ENCODE measurements at regions not wholly inside any gene's neighbourhood (a gene's known extent, or its start where the extent isn't known, plus 50 kb on each side); places are given as distances from the start of the nearest gene placed in this dataset.
"Not testable (repeated sequence)": the region's sequence is repeated elsewhere in the genome, so short reads cannot be mapped to it uniquely, and the experiment has no call there.

GRCh38 chr1:244287726-244288125 lies 164.0 kb downstream of the ADSS2 start:
- peaks cover 2% of the 10 kb centered on the region for H3K9me3 ChIP-seq (ENCODE audit: control insufficient read depth, low read length)
- no peak overlapping the region for H3K4me3 ChIP-seq (ENCODE audit: insufficient read depth, low read depth, low read length)
- no peaks in the 10 kb centered on the region for H3K27me3 ChIP-seq (ENCODE audit: control insufficient read depth, insufficient read depth, low read length, poor library complexity, severe bottlenecking)
- 82 to 100% methylated on average over 1 of the region's 1 CpG for WGBS, 2 experiments
- H3K4me1 ChIP-seq (ENCODE audit: control insufficient read depth, insufficient read depth, low read length) = no peaks in the 10 kb centered on the region
- H3K36me3 ChIP-seq (ENCODE audit: control insufficient read depth, insufficient read depth, low read length) = no peaks in the 10 kb centered on the region
- no peak overlapping the region for H3K27ac ChIP-seq (ENCODE audit: insufficient read depth, low read depth, low read length, poor library complexity, severe bottlenecking)

- Histone ChIP-seq H3K27ac (ENCODE audit: insufficient read depth, low read depth, low read length, poor library complexity, severe bottlenecking) (no peak overlapping the region), H3K9me3 (ENCODE audit: control insufficient read depth, low read length) (peaks cover 2% of the 10 kb centered on the region), H3K27me3 (ENCODE audit: control insufficient read depth, insufficient read depth, low read length, poor library complexity, severe bottlenecking) (no peaks in the 10 kb centered on the region), H3K36me3 (ENCODE audit: control insufficient read depth, insufficient read depth, low read length) (no peaks in the 10 kb centered on the region), H3K4me1 (ENCODE audit: control insufficient read depth, insufficient read depth, low read length) (no peaks in the 10 kb centered on the region), H3K4me3 (ENCODE audit: insufficient read depth, low read depth, low read length) (no peak overlapping the region)
- 90 to 91% methylated on average over 1 of the region's 1 CpG for WGBS, 2 experiments
Measured at GRCh38 chr1:244288663-244289062, 163.0 kb downstream of the ADSS2 start.

GRCh38 chr1:244289991-244290785 lies 161.5 kb downstream of the ADSS2 start:
- no peak overlapping the region for H3K27ac ChIP-seq (ENCODE audit: insufficient read depth, low read depth, low read length, poor library complexity, severe bottlenecking)
- H3K27me3 ChIP-seq (ENCODE audit: control insufficient read depth, insufficient read depth, low read length, poor library complexity, severe bottlenecking) = no peaks in the 10 kb centered on the region
- peaks cover 2% of the 10 kb centered on the region for H3K9me3 ChIP-seq (ENCODE audit: control insufficient read depth, low read length)
- no peak overlapping the region for H3K4me3 ChIP-seq (ENCODE audit: insufficient read depth, low read depth, low read length)
- no peaks in the 10 kb centered on the region for H3K36me3 ChIP-seq (ENCODE audit: control insufficient read depth, insufficient read depth, low read length)
- 92 to 93% methylated on average over 11 of the region's 11 CpGs for WGBS, 2 experiments
- no peaks in the 10 kb centered on the region for H3K4me1 ChIP-seq (ENCODE audit: control insufficient read depth, insufficient read depth, low read length)

DNA sequence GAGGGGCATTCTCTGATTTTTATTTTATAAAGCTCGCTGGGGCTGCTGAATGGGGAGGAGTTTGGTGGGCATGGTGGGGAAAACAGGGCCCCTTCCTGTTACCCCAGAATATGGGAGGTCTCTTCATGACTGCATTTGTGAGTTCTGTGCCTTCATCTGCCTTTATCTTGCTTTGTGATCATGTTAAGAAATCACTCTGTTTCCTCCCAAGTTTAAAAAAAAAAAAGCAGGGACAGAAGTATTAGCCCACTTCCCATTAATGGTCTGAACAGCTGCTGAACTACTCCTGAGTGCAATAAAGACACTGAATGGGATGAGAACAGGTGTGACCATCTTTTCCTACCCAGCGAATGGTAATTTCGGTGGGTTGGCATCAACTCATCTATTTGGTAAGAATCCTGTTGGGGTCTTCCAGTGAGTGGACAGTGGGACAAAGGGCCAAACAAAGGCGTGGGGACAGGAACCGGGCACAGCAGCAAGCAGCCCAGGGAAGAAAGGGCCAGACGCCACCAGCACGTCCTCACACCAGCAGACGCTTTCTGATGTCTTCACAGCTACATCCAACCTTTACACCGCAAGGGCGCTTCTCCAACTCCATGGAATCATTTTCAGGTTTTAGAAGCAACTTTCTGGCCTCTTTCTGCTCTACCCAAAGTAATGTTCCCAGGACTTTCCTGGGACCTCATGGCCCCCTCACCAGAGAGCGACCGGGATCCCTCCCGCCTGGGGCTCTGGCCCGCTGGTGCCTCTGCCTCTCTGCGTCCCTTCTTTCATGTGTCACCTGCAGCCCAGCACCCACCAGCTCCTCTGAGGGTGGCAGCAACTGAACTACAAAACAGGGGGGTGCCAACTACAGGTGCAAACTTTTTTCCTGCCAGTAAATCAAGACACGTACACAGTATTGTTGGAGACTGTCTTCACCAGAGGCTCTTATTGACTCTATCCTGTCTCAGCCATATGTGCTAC lies 160.2 kb downstream of the ADSS2 start:
- Histone ChIP-seq H3K27ac (ENCODE audit: insufficient read depth, low read depth, low read length, poor library complexity, severe bottlenecking) (no peak overlapping the region), H3K27me3 (ENCODE audit: control insufficient read depth, insufficient read depth, low read length, poor library complexity, severe bottlenecking) (no peaks in the 10 kb centered on the region), H3K4me3 (ENCODE audit: insufficient read depth, low read depth, low read length) (no peak overlapping the region), H3K4me1 (ENCODE audit: control insufficient read depth, insufficient read depth, low read length) (no peaks in the 10 kb centered on the region), H3K9me3 (ENCODE audit: control insufficient read depth, low read length) (peaks cover 2% of the 10 kb centered on the region), H3K36me3 (ENCODE audit: control insufficient read depth, insufficient read depth, low read length) (no peaks in the 10 kb centered on the region)
- WGBS, 2 experiments = 91 to 93% methylated on average over 16 of the region's 16 CpGs

- Histone ChIP-seq H3K27ac (ENCODE audit: insufficient read depth, low read depth, low read length, poor library complexity, severe bottlenecking) (no peak overlapping the region), H3K4me3 (ENCODE audit: insufficient read depth, low read depth, low read length) (no peak overlapping the region), H3K9me3 (ENCODE audit: control insufficient read depth, low read length) (no peaks in the 10 kb centered on the region), H3K36me3 (ENCODE audit: control insufficient read depth, insufficient read depth, low read length) (no peaks in the 10 kb centered on the region), H3K4me1 (ENCODE audit: control insufficient read depth, insufficient read depth, low read length) (no peaks in the 10 kb centered on the region), H3K27me3 (ENCODE audit: control insufficient read depth, insufficient read depth, low read length, poor library complexity, severe bottlenecking) (no peaks in the 10 kb centered on the region)
- 91 to 94% methylated on average over 6 of the region's 7 CpGs for WGBS, 2 experiments
Measured at GRCh38 chr1:244294599-244295224, 157.0 kb downstream of the ADSS2 start.

DNA sequence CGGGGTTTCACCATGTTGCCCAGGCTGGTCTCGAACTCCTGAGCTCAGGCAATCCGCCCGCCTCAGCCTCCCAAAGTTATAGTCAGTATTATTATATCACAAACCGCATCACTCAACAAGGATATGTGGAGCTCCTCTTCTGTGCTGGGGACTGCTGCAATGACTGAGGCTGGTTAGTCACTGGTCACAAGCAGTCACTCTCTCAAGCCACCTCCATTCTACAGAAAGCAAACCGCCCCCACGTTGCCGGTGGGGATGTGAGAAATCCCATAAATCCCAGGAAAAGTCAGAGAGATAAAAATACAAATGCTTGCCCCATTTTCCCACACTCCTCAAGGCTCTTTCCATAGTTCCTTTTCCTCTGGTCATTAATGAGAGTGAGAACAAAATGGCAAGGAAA lies 155.7 kb downstream of the ADSS2 start:
- Histone ChIP-seq H3K9me3 (ENCODE audit: control insufficient read depth, low read length) (no peaks in the 10 kb centered on the region), H3K27ac (ENCODE audit: insufficient read depth, low read depth, low read length, poor library complexity, severe bottlenecking) (no peak overlapping the region), H3K36me3 (ENCODE audit: control insufficient read depth, insufficient read depth, low read length) (no peaks in the 10 kb centered on the region), H3K27me3 (ENCODE audit: control insufficient read depth, insufficient read depth, low read length, poor library complexity, severe bottlenecking) (no peaks in the 10 kb centered on the region), H3K4me3 (ENCODE audit: insufficient read depth, low read depth, low read length) (no peak overlapping the region), H3K4me1 (ENCODE audit: control insufficient read depth, insufficient read depth, low read length) (no peaks in the 10 kb centered on the region)
- 92% methylated on average over 4 to 8 of the region's 8 CpGs for WGBS, 2 experiments

DNA sequence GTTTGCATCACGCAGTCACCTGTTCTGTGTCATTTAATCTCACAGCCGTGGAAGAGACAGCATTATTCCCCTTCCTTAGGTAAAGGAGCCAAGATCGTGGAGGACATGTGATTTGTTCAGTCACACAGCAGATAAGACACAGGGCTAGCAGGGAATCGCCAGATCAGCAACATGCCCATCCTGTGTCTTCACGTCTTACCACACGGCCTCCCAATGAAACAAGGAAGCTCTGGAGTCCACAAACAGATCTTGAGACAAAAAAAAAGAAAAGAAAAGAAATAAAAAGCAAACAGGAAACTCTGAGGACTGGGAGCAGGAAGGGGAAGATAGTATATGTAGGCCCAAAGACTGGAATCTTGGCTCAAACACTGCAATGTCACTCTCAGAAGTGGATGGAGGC lies 155.3 kb downstream of the ADSS2 start:
- WGBS, 2 experiments = 89 to 91% methylated on average over 6 of the region's 6 CpGs
- Histone ChIP-seq H3K27ac (ENCODE audit: insufficient read depth, low read depth, low read length, poor library complexity, severe bottlenecking) (no peak overlapping the region), H3K27me3 (ENCODE audit: control insufficient read depth, insufficient read depth, low read length, poor library complexity, severe bottlenecking) (no peaks in the 10 kb centered on the region), H3K4me3 (ENCODE audit: insufficient read depth, low read depth, low read length) (no peak overlapping the region), H3K4me1 (ENCODE audit: control insufficient read depth, insufficient read depth, low read length) (no peaks in the 10 kb centered on the region), H3K9me3 (ENCODE audit: control insufficient read depth, low read length) (no peaks in the 10 kb centered on the region), H3K36me3 (ENCODE audit: control insufficient read depth, insufficient read depth, low read length) (no peaks in the 10 kb centered on the region)

- H3K4me3 ChIP-seq (ENCODE audit: insufficient read depth, low read depth, low read length) = no peak overlapping the region
- WGBS, 2 experiments = 90 to 95% methylated on average over 3 of the region's 3 CpGs
- no peaks in the 10 kb centered on the region for H3K27me3 ChIP-seq (ENCODE audit: control insufficient read depth, insufficient read depth, low read length, poor library complexity, severe bottlenecking)
- no peak overlapping the region for H3K27ac ChIP-seq (ENCODE audit: insufficient read depth, low read depth, low read length, poor library complexity, severe bottlenecking)
- no peaks in the 10 kb centered on the region for H3K9me3 ChIP-seq (ENCODE audit: control insufficient read depth, low read length)
- H3K4me1 ChIP-seq (ENCODE audit: control insufficient read depth, insufficient read depth, low read length) = no peaks in the 10 kb centered on the region
- H3K36me3 ChIP-seq (ENCODE audit: control insufficient read depth, insufficient read depth, low read length) = no peaks in the 10 kb centered on the region
Measured at GRCh38 chr1:244297087-244297486, 154.6 kb downstream of the ADSS2 start.

DNA sequence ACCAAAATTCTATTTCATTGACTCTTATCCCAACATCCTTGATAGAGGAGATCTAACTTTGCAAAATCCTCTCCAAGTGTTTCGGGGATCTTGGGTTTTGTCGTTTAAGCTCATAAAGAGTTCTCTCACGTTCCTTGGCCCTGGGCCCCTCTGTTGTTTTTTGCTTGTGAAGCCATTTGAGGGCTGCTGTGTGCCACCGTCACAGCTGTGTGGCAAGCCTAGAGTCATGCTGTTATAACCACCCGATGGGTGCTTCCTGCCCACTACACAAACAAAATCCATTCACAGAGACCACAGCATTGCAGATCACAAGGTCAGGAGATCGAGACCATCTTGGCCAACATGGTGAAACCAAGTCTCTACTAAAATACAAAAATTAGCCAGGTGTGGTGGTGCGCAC lies 154.1 kb downstream of the ADSS2 start:
- H3K4me3 ChIP-seq (ENCODE audit: insufficient read depth, low read depth, low read length) = no peak overlapping the region
- WGBS, 2 experiments = 93 to 95% methylated on average over 7 of the region's 7 CpGs

DNA sequence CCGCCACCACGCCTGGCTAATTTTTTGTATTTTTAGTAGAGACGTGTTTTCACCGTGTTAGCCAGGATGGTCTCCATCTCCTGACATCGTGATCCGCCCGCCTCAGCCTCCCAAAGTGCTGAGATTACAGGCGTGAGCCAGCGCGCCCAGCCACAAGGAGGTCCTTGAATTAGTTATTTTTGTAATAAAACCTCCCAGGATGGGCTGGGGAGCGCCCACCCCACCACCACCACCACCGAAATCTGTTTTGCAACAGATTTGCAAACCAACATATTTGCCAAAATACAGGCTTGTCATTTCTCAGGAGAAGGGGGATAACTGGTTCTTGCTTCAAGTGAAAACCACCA lies 151.7 kb downstream of the ADSS2 start:
- not testable (repeated sequence) for H3K4me1 ChIP-seq (ENCODE audit: control insufficient read depth, insufficient read depth, low read length); H3K27me3 ChIP-seq (ENCODE audit: control insufficient read depth, insufficient read depth, low read length, poor library complexity, severe bottlenecking); H3K36me3 ChIP-seq (ENCODE audit: control insufficient read depth, insufficient read depth, low read length); H3K4me3 ChIP-seq (ENCODE audit: insufficient read depth, low read depth, low read length); H3K27ac ChIP-seq (ENCODE audit: insufficient read depth, low read depth, low read length, poor library complexity, severe bottlenecking); H3K9me3 ChIP-seq (ENCODE audit: control insufficient read depth, low read length)
- 92 to 94% methylated on average over 12 of the region's 12 CpGs for WGBS, 2 experiments

More for the DNA sequence above, 154.1 kb downstream of the ADSS2 start:
- no peaks in the 10 kb centered on the region for H3K4me1 ChIP-seq (ENCODE audit: control insufficient read depth, insufficient read depth, low read length)
- no peaks in the 10 kb centered on the region for H3K36me3 ChIP-seq (ENCODE audit: control insufficient read depth, insufficient read depth, low read length)
- no peaks in the 10 kb centered on the region for H3K9me3 ChIP-seq (ENCODE audit: control insufficient read depth, low read length)
- H3K27me3 ChIP-seq (ENCODE audit: control insufficient read depth, insufficient read depth, low read length, poor library complexity, severe bottlenecking) = no peaks in the 10 kb centered on the region
- H3K27ac ChIP-seq (ENCODE audit: insufficient read depth, low read depth, low read length, poor library complexity, severe bottlenecking) = no peak overlapping the region
